ENCODE measurements at regions not wholly inside any gene's neighbourhood (a gene's known extent, or its start where the extent isn't known, plus 50 kb on each side); places are given as distances from the start of the nearest gene placed in this dataset.

GRCh38 chr14:83958359-83958758 is 1571.6 kb upstream of the FLRT2 start:
- H3K27me3 ChIP-seq (ENCODE audit: control insufficient read depth, insufficient read depth, low read length): no peaks in the 10 kb centered on the region
- no peak for DNase-seq (ENCODE audit: low read depth, low spot score)
- H3K4me1 ChIP-seq (ENCODE audit: control insufficient read depth, insufficient read depth, low read length): no peaks in the 10 kb centered on the region
- TF ChIP-seq SIN3A (IDR thresholded peaks at IDR 0.05; ENCODE audit: borderline replicate concordance, insufficient read depth, low read depth, low read length) (no peak), TCF7L2 (IDR thresholded peaks at IDR 0.05; ENCODE audit: low read depth, low read length) (no peak), POLR2AphosphoS5 (IDR thresholded peaks at IDR 0.05; ENCODE audit: low read depth, low read length) (no peak)
- TF ChIP-seq, protein P1, sequence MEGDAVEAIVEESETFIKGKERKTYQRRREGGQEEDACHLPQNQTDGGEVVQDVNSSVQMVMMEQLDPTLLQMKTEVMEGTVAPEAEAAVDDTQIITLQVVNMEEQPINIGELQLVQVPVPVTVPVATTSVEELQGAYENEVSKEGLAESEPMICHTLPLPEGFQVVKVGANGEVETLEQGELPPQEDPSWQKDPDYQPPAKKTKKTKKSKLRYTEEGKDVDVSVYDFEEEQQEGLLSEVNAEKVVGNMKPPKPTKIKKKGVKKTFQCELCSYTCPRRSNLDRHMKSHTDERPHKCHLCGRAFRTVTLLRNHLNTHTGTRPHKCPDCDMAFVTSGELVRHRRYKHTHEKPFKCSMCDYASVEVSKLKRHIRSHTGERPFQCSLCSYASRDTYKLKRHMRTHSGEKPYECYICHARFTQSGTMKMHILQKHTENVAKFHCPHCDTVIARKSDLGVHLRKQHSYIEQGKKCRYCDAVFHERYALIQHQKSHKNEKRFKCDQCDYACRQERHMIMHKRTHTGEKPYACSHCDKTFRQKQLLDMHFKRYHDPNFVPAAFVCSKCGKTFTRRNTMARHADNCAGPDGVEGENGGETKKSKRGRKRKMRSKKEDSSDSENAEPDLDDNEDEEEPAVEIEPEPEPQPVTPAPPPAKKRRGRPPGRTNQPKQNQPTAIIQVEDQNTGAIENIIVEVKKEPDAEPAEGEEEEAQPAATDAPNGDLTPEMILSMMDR (IDR thresholded peaks at IDR 0.05): no peak
- TF ChIP-seq, protein P2, sequence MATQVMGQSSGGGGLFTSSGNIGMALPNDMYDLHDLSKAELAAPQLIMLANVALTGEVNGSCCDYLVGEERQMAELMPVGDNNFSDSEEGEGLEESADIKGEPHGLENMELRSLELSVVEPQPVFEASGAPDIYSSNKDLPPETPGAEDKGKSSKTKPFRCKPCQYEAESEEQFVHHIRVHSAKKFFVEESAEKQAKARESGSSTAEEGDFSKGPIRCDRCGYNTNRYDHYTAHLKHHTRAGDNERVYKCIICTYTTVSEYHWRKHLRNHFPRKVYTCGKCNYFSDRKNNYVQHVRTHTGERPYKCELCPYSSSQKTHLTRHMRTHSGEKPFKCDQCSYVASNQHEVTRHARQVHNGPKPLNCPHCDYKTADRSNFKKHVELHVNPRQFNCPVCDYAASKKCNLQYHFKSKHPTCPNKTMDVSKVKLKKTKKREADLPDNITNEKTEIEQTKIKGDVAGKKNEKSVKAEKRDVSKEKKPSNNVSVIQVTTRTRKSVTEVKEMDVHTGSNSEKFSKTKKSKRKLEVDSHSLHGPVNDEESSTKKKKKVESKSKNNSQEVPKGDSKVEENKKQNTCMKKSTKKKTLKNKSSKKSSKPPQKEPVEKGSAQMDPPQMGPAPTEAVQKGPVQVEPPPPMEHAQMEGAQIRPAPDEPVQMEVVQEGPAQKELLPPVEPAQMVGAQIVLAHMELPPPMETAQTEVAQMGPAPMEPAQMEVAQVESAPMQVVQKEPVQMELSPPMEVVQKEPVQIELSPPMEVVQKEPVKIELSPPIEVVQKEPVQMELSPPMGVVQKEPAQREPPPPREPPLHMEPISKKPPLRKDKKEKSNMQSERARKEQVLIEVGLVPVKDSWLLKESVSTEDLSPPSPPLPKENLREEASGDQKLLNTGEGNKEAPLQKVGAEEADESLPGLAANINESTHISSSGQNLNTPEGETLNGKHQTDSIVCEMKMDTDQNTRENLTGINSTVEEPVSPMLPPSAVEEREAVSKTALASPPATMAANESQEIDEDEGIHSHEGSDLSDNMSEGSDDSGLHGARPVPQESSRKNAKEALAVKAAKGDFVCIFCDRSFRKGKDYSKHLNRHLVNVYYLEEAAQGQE (IDR thresholded peaks at IDR 0.05; ENCODE audit: insufficient read depth in 1 of 2, low read depth in 2 of 2, low read length in 1 of 2): no peak
- no peak overlapping the region for H3K4me3 ChIP-seq (ENCODE audit: low read depth in 2 of 2, low read length in 2 of 2)
- ChIA-PET CTCF (no interaction called here), POLR2A (no interaction called here)
- intact Hi-C loops (cut with micrococcal nuclease; ENCODE audit: unreplicated experiment) (no loop called here), in situ Hi-C loops (cut with HindIII; ENCODE audit: low pct_unique_long_range_greater_than_20kb, low sequenced_read_pairs) (no loop called here)
- H3K27ac ChIP-seq (ENCODE audit: low read length): no peak overlapping the region
- no TSS peak for BruUV-seq (replicated peaks)
- ATAC-seq: no peak
- H3K36me3 ChIP-seq (ENCODE audit: control insufficient read depth, insufficient read depth, low read length): no peaks in the 10 kb centered on the region
- H3K9me3 ChIP-seq (ENCODE audit: control insufficient read depth, insufficient read depth, low read depth, low read length): no peaks in the 10 kb centered on the region

DNA sequence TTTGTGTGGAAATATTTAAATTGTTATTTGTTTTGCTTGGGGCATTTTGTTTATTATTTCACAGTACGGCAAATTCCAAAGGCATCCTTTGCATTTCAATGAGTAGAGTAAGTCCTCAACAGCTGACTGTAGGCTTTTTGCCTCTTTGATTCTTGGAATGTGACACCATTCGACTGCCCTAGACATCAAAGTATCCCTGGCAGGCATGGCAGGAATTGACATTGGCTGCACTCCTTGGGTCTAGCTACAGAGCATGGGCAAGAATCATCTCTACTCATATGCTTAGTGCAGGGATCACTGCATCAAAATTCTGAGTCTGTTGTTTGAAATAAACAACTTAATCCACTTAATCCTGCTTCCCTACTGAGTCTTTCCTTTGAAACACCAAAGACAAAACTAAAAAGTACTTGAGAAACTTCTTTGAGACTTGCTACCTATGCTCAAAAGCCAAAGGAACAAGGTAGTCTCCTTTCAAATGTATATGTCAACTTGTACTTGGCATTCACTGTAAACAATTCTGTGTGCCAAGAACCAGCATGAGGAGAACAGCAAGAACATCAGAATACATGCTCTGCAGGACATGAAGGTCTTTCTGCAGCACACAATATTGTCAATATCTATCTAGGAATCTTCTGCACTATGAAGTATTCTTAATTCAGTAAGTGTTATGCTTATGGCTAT is 1569.0 kb upstream of the FLRT2 start:
- H3K4me1 ChIP-seq (ENCODE audit: control insufficient read depth, insufficient read depth, low read length): no peaks in the 10 kb centered on the region
- H3K36me3 ChIP-seq (ENCODE audit: control insufficient read depth, insufficient read depth, low read length): no peaks in the 10 kb centered on the region
- H3K27me3 ChIP-seq (ENCODE audit: control insufficient read depth, insufficient read depth, low read length): no peaks in the 10 kb centered on the region
- POLR2A ChIA-PET: no interaction called here
- ATAC-seq: no peak
- TF ChIP-seq TCF7L2 (IDR thresholded peaks at IDR 0.05; ENCODE audit: low read depth, low read length) (no peak), POLR2AphosphoS5 (IDR thresholded peaks at IDR 0.05; ENCODE audit: low read depth, low read length) (no peak), SIN3A (IDR thresholded peaks at IDR 0.05; ENCODE audit: borderline replicate concordance, insufficient read depth, low read depth, low read length) (no peak)
- TF ChIP-seq, protein P2 (IDR thresholded peaks at IDR 0.05; ENCODE audit: insufficient read depth in 1 of 2, low read depth in 2 of 2, low read length in 1 of 2): no peak
- TF ChIP-seq, protein P1 (IDR thresholded peaks at IDR 0.05): no peak
- intact Hi-C loops (cut with micrococcal nuclease; ENCODE audit: unreplicated experiment): no loop called here
- no peak overlapping the region for H3K4me3 ChIP-seq (ENCODE audit: low read depth in 2 of 2, low read length in 2 of 2)
- in situ Hi-C loops (cut with HindIII; ENCODE audit: low pct_unique_long_range_greater_than_20kb, low sequenced_read_pairs): no loop called here
- H3K9me3 ChIP-seq (ENCODE audit: control insufficient read depth, insufficient read depth, low read depth, low read length): no peaks in the 10 kb centered on the region
- BruUV-seq (replicated peaks): no TSS peak
- no peak for DNase-seq (ENCODE audit: low read depth, low spot score)
- no peak overlapping the region for H3K27ac ChIP-seq (ENCODE audit: low read length)
- CTCF ChIA-PET: no interaction called here
